ENCODE measurements at regions not wholly inside any gene's neighbourhood (a gene's known extent, or its start where the extent isn't known, plus 50 kb on each side); places are given as distances from the start of the nearest gene placed in this dataset.

DNA sequence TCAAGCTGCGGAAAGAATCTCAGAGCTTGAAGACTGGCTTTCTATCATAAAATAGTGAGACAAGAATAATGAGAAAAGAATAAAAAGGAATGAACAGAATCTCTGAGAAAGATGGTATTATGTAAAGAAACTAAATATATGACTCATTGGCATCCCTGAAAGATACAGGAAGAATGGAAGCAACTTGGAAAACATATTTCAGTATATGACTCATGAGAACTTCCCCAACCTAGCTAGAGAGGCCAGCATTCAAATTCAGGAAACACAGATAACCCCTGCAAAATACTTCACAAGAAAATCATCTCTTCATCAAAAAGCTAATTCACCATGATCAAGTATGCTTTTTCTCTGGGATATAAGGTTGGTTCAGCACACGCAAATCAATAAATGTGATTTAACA lies 2318.0 kb downstream of the PCDH9 start:
- no peak for DNase-seq (ENCODE audit: low spot score)

- DNase-seq (ENCODE audit: low spot score): no peak
These were observed 2320.0 kb downstream of the PCDH9 start for GRCh38 chr13:64910096-64910495.

DNA sequence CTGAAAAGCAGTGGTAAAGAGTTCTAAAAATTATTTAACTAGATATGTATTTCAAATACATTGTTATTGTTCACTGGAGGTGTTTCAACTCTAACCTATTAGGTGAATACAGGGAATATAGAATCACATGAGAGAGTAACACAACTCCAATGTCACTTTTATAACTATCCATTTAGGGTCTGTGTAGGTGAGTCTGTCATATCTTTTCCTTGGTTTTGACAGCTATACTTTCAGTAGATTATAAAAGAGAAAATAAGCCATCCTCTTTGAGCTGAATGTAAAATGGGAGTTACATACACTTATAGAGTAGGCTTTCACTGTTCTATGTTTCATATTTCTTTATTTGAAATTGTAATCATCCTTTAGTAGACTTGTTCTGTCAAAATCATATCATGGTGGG lies 2321.0 kb downstream of the PCDH9 start:
- no peak for DNase-seq (ENCODE audit: low spot score)

- DNase-seq (ENCODE audit: low spot score): no peak
These were observed 2330.1 kb downstream of the PCDH9 start for GRCh38 chr13:64900039-64900438.

DNA sequence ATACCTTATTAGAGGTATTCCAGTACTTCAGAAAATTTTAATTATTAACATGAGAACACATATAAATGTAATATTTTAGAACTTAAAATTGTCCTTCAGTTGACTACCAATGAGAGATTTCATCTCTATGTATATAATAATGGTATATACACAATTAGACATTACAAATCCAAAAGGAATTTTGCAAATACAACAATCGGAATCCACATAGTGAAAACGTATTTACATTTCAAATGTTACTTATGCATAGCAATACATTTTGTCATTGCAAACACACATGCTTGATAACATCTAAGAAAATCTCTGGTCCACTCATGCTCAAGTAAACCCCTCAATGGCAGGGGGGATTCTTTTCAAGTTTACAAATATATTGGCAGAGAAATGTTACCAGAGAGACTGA lies 2345.2 kb downstream of the PCDH9 start:
- no peak for DNase-seq (ENCODE audit: low spot score)

DNA sequence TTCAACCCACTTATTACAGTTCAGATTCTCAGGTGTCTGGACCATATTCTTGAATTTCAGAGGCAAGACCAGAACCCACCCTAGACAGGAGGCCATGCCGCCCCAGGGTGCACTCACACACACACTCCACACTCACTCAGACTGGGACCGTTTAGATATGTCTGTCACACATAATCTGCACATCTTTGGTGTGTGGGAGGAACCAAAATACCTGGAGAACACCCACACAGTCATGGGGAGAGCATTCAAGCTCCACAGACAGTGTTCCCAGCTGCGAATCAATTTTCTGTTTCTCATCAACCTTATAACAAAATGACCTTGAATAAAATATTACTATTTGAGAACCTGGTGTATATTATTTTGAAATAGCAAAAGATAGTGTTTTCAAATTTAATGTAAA lies 2353.0 kb downstream of the PCDH9 start:
- no peak for DNase-seq (ENCODE audit: low spot score)

- DNase-seq (ENCODE audit: low spot score): no peak
These were observed 2358.4 kb downstream of the PCDH9 start for GRCh38 chr13:64871742-64872141.

DNA sequence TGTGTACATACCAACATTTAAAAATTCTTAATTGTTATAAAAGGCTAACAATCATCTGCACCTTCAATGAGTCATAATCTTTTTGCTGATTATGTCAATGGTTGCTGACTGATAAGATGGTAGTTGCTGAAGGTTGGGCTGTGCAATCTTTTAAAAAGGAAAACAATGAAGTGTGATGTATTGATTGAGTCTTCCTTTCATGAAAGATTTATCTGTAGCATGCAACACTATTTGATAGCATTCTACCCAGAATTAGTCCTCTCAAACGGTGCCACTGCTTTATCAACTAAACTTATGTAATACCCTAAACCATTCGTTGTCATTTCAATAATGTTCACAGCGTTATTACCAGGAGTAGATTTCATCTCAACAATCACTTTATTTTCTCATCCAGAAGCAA lies 2360.6 kb downstream of the PCDH9 start:
- no peak for DNase-seq (ENCODE audit: low spot score)

DNA sequence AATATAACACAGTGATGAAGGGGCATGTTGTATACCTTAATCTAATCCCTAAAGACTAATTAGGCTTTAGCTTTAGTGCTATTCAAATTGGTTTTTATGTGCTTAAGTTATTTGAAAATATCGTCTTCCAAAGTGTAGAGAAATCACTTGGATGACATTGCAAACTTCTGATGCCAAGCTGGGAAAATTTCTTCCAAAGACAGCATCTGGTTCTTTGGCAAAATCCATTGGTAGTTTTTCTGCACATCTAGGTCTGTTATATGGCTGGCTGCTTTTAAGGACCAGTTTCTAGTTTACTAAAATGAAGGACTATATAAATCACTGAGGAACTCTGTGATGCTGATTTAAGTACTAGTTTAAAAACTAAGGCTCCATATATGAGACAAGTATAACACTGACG lies 2362.3 kb downstream of the PCDH9 start:
- no peak for DNase-seq (ENCODE audit: low spot score)

GRCh38 chr13:64866331-64866730 lies 2363.8 kb downstream of the PCDH9 start:
- no peak for DNase-seq (ENCODE audit: low spot score)

GRCh38 chr13:64855506-64855905 lies 2374.6 kb downstream of the PCDH9 start:
- no peak for DNase-seq (ENCODE audit: low spot score)

- DNase-seq (ENCODE audit: low spot score): no peak
These were observed 2380.1 kb downstream of the PCDH9 start for GRCh38 chr13:64850017-64850416.

- DNase-seq (ENCODE audit: low spot score): no peak
These were observed 2380.9 kb downstream of the PCDH9 start for GRCh38 chr13:64849196-64849595.

DNA sequence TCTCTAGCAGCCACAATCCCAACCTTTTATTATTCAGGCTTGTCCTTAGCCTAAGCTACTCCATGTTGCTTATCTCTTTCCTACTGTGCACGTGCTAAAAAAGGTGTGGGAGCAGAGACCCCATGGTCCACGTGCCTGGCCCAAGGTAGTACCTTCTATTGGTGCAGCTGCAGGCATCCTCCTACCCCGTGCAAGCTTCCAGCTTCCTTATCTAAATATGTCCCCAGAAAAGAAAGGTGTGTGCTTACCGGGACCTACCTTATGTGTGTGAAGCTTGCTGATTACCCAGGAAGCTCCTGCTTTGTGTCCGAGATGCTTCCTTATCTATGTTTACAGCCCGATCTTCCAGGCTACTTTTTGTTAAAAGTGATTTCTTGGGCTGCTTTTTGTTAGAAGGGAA lies 2382.4 kb downstream of the PCDH9 start:
- DNase-seq (ENCODE audit: low spot score): no peak

DNA sequence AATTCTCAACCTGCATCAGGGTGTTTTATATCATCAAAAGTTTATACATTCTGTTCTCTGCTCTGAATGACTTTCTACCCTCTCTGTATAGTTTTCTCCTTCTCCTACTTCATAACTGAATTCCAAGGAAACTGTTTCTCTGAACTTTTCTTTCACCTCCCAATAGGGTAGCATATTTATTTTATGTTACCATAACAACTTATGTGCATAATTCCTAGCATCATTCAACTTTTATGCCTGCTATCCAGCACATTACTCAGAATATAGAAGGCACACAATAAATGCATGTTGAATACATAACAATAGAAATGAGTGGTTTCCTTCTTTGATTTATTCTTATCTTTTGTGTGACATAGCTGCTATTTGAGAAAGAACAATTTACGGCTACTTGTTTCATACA lies 2385.0 kb downstream of the PCDH9 start:
- DNase-seq (ENCODE audit: low spot score): no peak

GRCh38 chr13:64819081-64819480 lies 2411.1 kb downstream of the PCDH9 start:
- no peak for DNase-seq (ENCODE audit: low spot score)

DNA sequence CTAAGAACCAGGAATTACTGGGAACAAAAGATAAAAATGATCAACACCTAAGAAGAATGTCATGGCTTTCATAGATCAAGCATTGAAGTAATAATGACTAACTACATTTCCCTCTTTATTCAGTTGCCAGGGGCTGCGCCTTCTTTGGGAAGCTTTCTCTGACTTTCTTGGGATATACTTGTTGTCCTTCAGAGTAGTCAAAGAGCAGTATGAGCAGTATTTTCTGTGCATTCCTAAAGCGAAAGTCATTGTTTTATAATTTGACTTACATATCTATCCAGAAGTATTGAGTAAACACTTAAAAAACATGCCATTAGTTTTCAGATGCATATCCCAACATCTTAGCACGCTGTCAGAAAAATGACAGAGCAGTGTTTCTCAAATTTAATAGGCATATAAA lies 2412.4 kb downstream of the PCDH9 start:
- no peak for DNase-seq (ENCODE audit: low spot score)

- DNase-seq (ENCODE audit: low spot score): no peak
These were observed 2419.4 kb downstream of the PCDH9 start for GRCh38 chr13:64810750-64811149.

DNA sequence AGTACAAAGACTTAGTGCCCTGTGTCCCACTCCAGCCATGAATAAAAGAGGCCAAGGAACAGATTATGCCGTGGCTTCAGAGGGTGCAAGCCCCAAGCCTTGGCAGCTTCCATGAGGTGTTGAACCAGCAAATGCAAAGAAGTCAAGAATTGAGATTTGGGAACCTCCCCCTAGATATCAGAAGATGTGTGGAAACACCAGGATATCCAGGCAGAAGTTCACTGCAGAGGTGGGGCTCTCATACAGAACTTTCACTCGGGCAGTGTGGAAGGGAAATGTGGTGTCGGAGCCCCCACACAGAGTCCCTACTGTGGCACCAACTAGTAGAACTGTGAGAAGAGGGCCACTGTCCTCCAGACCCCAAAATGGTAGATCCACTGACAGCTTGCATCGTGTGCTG lies 2421.4 kb downstream of the PCDH9 start:
- DNase-seq (ENCODE audit: low spot score): no peak

GRCh38 chr13:64801768-64802167 lies 2428.4 kb downstream of the PCDH9 start:
- no peak for DNase-seq (ENCODE audit: low spot score)

GRCh38 chr13:64798422-64798821 lies 2431.7 kb downstream of the PCDH9 start:
- no peak for DNase-seq (ENCODE audit: low spot score)

- DNase-seq (ENCODE audit: low spot score): no peak
These were observed 2436.5 kb downstream of the PCDH9 start for GRCh38 chr13:64793592-64793991.

DNA sequence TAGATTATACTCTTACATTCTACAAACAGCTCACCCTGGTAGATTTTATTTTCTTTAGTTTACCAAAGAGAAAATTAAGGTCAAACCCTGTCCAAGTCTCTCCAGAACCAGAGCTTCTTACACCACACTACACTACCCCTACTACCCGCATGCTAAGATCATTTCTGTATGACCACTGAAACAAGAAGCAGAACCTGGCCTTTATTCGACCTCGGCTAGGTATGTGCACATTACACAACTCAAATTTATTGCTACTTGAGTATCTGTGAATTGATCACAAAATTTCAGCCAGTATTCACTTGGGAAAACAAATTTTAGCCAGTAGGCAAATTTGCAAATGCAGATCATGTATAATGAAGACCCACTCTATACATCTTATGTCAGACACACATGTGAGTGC lies 2437.0 kb downstream of the PCDH9 start:
- no peak for DNase-seq (ENCODE audit: low spot score)

DNA sequence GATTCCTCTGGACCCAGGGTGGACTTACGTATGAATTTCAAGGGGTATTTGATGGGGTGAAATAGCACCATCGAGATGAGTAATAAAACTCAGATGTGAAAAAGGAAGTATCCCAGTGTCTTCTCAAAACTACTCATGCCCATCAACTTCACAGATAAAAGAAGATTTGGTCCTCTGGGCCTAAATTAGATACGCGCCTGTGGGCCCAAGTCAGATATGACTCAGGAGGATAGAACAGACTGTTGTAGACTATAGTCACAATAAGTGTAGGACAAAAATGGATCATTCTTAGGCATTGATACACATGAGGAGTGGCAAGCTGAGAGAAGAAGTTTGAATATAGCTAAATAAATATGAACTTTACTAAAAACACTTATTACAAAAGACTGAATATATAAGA lies 2438.8 kb downstream of the PCDH9 start:
- DNase-seq (ENCODE audit: low spot score): no peak

- DNase-seq (ENCODE audit: low spot score): no peak
These were observed 2447.7 kb downstream of the PCDH9 start for GRCh38 chr13:64782466-64782865.

Data from activated CD4-positive, alpha-beta T cell treated with anti-CD3 and anti-CD28 coated beads, Interleukin-2, Interleukin-4, amounts not matched to agents 100 ng/mL and 50 ng/mL, durations not matched to agents 16 hours and 8 hours (primary cell).